ENCODE measurements at regions not wholly inside any gene's neighbourhood (a gene's known extent, or its start where the extent isn't known, plus 50 kb on each side); places are given as distances from the start of the nearest gene placed in this dataset.

DNA sequence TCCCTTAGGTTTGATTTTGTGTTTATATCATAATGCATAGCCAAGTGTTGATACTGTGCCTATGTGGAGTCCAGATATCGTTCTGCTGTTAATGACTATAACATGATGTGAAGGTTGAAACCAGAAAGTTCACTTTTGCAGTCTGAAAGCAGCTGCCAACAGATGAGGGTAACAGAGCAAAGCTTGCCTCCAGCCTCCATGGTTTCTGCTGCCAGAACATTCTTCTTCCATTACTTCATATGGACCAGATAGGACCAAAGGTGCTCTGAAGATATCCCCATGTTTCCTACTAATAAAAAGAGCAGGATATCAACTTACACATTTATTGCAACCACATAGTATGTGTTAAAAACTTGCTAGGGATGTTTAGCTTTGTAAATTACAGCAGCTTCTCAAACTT is 394.1 kb downstream of the SPRY1 start:
- H3K4me1 Mint-ChIP-seq = no peaks in the 10 kb centered on the region
- H3K27ac Mint-ChIP-seq = no peak overlapping the region
- DNase-seq = no peak
- no peak overlapping the region for H3K4me3 Mint-ChIP-seq
- no peaks in the 10 kb centered on the region for H3K36me3 Mint-ChIP-seq
- no peaks in the 10 kb centered on the region for H3K9me3 Mint-ChIP-seq
- no peaks in the 10 kb centered on the region for H3K27me3 Mint-ChIP-seq

DNA sequence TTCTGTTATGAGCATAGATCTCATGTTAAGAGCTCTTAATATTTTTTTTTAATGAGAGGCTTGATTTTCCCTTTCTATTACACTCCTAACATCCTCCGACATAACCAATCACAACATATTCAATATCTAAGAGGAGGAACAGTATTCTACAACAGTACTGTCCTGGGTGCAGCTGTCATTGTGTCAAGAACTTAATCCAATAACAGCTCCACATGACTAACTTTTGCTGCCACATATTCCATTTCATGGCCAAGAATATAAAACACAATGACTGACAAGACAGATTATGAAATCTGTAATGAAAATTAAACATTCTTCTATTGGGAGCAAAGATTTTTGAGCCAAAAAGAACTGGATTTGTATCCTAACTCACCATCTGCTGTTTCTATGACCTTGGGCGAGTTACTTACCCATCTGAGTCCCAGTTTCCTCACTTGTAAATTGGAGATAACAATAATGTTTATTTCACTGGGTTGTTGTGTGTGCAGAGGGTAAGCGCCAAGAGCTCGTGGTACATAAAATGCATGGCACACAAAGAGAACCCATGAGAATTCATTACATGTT is 405.6 kb downstream of the SPRY1 start:
- DNase-seq = no peak
- H3K4me3 Mint-ChIP-seq = no peak overlapping the region

DNA sequence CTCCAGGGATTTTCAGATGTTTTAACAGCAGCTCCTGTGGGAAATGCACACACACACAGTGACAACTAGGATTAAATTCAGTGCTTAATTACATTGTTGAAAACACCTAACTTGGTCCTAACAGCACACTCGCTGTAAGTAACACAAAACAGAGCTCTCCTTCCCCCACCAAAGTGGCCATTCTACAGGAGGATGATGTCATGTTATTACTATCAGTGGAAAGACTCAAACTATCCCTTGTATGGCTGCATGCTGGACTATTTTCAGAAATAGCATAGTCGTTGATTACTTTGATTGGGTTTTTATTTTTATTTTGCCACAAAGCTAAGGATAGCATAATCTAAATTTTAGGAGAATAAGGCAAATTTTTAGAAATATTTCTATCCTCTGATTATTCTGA is 406.3 kb downstream of the SPRY1 start:
- Mint-ChIP-seq H3K27ac (no peak overlapping the region), H3K4me3 (no peak overlapping the region), H3K9me3 (peaks cover 12% of the 10 kb centered on the region), H3K4me1 (no peaks in the 10 kb centered on the region), H3K27me3 (peaks cover 12% of the 10 kb centered on the region), H3K36me3 (no peaks in the 10 kb centered on the region)
- no peak for DNase-seq

More for the DNA sequence above, 405.6 kb downstream of the SPRY1 start:
- H3K36me3 Mint-ChIP-seq = no peaks in the 10 kb centered on the region
- no peak overlapping the region for H3K27ac Mint-ChIP-seq
- H3K9me3 Mint-ChIP-seq = peaks cover 16% of the 10 kb centered on the region
- peaks cover 12% of the 10 kb centered on the region for H3K27me3 Mint-ChIP-seq
- no peaks in the 10 kb centered on the region for H3K4me1 Mint-ChIP-seq

DNA sequence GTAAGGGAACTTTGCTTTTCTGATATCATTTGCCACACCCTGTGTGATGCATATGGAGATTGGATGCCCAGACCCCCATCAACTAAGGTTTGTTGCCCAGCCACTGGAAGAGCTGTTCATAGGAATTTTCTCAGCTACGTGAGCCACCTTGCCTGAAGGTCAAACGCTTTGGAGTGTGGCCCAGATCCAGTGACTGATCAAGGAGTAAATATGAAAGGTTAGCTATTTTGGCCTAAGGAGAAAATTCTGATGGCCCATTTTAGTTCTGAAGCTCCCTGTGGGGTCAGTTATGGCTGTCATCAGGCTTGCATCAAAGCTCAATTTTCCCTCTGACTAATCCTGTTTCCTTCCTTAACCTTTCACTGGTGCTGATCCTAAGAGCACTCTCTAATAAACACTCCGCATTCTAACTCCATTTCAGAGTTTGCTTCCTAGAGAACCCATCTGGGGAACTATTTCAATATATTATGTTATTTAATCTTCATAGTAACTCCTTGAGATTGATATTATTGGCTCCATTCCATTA is 407.7 kb downstream of the SPRY1 start:
- no peak overlapping the region for H3K27ac Mint-ChIP-seq
- DNase-seq = no peak
- no peaks in the 10 kb centered on the region for H3K36me3 Mint-ChIP-seq
- no peak overlapping the region for H3K4me3 Mint-ChIP-seq
- H3K9me3 Mint-ChIP-seq = no peaks in the 10 kb centered on the region
- no peaks in the 10 kb centered on the region for H3K4me1 Mint-ChIP-seq
- peaks cover 12% of the 10 kb centered on the region for H3K27me3 Mint-ChIP-seq

DNA sequence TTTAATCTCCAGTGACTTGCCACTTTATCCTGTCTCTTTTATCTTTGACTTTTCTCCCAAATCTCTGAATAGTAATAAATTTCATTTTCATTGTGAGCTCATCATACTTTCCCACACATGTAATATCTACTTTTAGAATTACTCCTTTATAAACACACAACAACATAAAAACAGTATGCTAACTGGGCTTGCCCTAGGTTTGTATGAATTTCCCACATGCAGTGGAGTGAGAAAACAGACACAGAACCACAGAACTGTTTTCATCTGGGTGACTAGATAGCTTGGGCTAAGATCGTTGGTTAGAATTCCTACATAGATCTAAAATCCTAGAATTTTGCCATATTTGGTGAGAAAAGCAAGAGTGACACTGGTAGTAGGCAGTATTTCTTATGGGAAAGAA is 409.5 kb downstream of the SPRY1 start:
- H3K27me3 Mint-ChIP-seq = peaks cover 15% of the 10 kb centered on the region
- H3K27ac Mint-ChIP-seq = no peak overlapping the region
- no peak for DNase-seq
- no peak overlapping the region for H3K4me3 Mint-ChIP-seq
- no peaks in the 10 kb centered on the region for H3K9me3 Mint-ChIP-seq
- H3K4me1 Mint-ChIP-seq = no peaks in the 10 kb centered on the region
- H3K36me3 Mint-ChIP-seq = no peaks in the 10 kb centered on the region

DNA sequence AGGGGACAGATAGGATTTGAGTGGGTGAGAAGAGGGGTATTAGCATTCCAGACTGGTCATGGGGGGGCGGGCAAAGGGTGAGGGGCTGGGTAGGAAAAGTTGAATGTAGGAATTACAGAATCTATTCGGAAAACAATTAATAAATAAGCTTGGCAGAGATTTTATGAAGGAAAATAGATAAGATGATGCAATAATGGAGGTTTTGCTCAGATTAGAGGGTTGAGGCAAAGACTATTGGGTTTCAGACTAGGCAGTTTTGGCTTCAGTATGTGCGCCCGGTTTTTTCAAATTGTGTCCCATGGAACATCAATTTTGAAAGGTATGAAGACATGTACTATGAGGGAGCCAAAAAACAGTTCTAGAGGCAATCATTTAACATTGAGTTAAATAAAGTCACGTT is 410.6 kb downstream of the SPRY1 start:
- H3K27ac Mint-ChIP-seq = no peak overlapping the region
- H3K4me3 Mint-ChIP-seq = no peak overlapping the region
- no peaks in the 10 kb centered on the region for H3K9me3 Mint-ChIP-seq

DNA sequence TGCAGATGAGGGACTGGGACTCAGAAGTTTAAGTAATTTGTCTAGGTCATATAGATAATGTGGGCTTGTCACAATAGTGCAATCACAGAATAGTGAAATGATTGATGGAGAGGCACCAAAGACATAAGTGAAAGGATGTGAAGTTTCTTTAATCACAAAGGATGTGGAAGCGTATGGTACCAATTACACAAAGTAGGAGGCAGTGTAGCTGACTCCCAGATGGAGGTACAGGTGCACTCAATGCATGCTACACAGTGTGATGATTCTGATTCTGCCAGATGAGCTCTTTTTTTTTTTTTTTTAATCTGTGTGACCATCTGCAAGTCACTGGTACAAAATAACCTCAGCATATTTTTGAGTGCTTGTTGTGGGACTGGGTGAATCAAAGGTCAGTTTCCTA is 411.3 kb downstream of the SPRY1 start:
- no peak overlapping the region for H3K27ac Mint-ChIP-seq
- no peak overlapping the region for H3K4me3 Mint-ChIP-seq
- no peaks in the 10 kb centered on the region for H3K36me3 Mint-ChIP-seq
- H3K9me3 Mint-ChIP-seq = no peaks in the 10 kb centered on the region
- H3K4me1 Mint-ChIP-seq = peaks cover 2% of the 10 kb centered on the region
- peaks cover 4% of the 10 kb centered on the region for H3K27me3 Mint-ChIP-seq
- DNase-seq = no peak

More for the DNA sequence above, 410.6 kb downstream of the SPRY1 start:
- H3K36me3 Mint-ChIP-seq = no peaks in the 10 kb centered on the region
- H3K27me3 Mint-ChIP-seq = peaks cover 9% of the 10 kb centered on the region
- DNase-seq = no peak
- H3K4me1 Mint-ChIP-seq = peaks cover 2% of the 10 kb centered on the region

DNA sequence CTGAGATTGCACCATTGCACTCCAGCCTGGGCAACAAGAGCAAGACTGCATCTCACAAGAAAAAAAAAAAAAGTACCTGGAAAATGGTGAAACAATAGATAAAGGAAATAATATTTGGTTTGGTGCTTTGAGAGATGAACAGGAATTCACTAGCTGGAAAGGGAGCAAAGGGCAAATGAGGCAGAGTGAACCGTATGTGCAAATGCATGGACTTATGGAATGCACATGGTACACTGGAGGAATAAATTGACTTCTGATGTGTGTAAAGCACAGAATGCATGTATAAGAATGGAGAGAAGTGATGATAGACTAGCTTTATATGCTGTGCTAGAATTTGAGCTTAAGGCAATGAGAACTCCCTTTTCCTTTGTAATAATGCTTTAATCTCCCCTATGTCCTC is 413.3 kb downstream of the SPRY1 start:
- no peak for DNase-seq
- H3K36me3 Mint-ChIP-seq = no peaks in the 10 kb centered on the region
- no peak overlapping the region for H3K4me3 Mint-ChIP-seq
- no peak overlapping the region for H3K27ac Mint-ChIP-seq
- peaks cover 2% of the 10 kb centered on the region for H3K4me1 Mint-ChIP-seq
- no peaks in the 10 kb centered on the region for H3K9me3 Mint-ChIP-seq
- peaks cover 3% of the 10 kb centered on the region for H3K27me3 Mint-ChIP-seq

DNA sequence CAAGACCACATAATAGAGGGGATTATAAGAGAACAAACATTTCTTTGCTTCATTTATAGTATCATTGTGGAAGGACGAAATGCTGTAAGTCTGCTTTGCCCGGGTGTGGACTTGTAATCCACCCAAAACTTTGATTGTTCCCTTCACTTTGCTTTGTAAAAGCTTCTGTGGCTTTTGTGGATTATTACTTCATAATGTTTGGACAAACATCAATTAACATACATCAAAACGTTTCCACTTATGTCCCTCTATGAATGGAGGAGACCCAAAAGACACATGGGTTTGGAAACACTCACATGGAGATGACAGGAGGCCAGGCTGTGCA is 415.4 kb downstream of the SPRY1 start:
- Mint-ChIP-seq H3K36me3 (no peaks in the 10 kb centered on the region), H3K4me3 (no peak overlapping the region), H3K27ac (no peak overlapping the region), H3K9me3 (no peaks in the 10 kb centered on the region), H3K4me1 (peaks cover 2% of the 10 kb centered on the region), H3K27me3 (peaks cover 3% of the 10 kb centered on the region)
- no peak for DNase-seq

DNA sequence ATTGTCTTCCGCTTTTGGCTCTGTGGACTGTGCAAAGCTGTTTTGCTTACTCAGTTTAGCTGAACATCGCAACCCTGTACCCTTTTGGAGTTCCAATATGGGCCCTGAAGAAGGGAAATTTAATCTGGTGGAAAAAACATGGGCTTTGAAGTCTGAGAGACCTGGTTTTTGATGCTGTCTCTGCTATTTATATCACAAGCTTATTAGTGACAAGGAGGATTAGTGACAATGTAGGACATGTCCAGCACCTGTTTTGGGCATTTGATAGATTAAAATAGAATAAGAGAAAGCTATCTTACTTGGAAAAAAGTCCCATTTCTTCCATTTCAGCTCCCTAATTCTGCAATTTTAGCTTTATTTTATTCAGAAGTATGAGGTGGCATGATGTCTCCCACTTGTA is 417.3 kb downstream of the SPRY1 start:
- Mint-ChIP-seq H3K4me1 (peaks cover 2% of the 10 kb centered on the region), H3K36me3 (no peaks in the 10 kb centered on the region), H3K4me3 (no peak overlapping the region), H3K9me3 (no peaks in the 10 kb centered on the region), H3K27me3 (peaks cover 8% of the 10 kb centered on the region), H3K27ac (no peak overlapping the region)
- no peak for DNase-seq

DNA sequence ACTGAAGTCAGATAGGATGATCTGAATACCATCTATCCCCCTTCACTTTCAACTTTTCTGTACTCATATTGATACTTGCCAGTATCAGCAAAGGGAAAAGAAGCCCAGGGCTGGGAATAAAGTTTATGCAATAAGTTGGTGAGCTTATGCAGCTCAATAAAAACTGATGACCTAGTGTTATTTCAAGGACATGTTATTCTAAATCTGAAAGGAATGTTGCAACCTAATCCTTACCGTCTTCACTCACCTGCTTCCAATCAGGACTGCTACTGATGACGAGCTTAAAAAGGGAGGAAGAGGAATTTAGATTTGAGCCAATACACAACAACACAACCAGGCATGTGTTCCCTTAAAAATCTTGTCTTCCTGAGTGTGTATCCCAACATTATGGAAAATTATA is 419.9 kb downstream of the SPRY1 start:
- no peak overlapping the region for H3K4me3 Mint-ChIP-seq
- H3K4me1 Mint-ChIP-seq = peaks cover 2% of the 10 kb centered on the region
- no peak overlapping the region for H3K27ac Mint-ChIP-seq
- H3K27me3 Mint-ChIP-seq = peaks cover 8% of the 10 kb centered on the region
- H3K9me3 Mint-ChIP-seq = no peaks in the 10 kb centered on the region
- H3K36me3 Mint-ChIP-seq = no peaks in the 10 kb centered on the region
- DNase-seq = no peak

DNA sequence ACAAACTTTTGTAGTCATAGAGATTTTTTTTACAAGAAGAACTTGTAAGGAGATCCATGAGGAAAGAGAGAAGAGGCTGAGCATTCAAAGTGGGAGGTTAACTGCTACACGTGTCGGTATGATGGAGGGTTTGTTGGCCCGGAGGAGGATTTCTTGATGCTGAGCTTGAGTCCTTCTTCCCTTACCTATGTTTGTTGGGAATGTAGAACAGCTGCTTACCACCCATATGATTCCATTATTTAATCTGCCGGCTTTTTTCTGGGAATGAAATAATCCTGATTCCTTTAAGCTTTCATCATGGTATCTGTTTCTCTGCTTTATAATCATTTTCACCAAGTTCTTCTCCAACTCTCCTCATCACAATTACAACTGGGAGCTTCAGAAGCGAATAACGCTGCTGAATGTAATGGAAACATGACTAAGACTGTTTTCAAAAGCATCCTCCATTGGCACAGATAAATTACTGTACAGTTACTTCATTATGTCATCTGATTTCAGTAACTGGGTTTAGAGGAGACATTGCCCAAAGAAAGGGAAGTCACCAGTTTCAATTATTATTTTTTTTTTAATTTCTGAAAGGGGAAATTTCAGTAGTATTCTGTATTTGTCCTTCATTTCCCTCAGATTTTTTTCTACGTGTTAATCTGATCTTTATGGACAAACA is 420.6 kb downstream of the SPRY1 start:
- no peaks in the 10 kb centered on the region for H3K36me3 Mint-ChIP-seq
- no peak for DNase-seq
- peaks cover 8% of the 10 kb centered on the region for H3K27me3 Mint-ChIP-seq
- H3K4me1 Mint-ChIP-seq = no peaks in the 10 kb centered on the region
- H3K4me3 Mint-ChIP-seq = no peak overlapping the region
- H3K9me3 Mint-ChIP-seq = no peaks in the 10 kb centered on the region
- H3K27ac Mint-ChIP-seq = no peak overlapping the region

DNA sequence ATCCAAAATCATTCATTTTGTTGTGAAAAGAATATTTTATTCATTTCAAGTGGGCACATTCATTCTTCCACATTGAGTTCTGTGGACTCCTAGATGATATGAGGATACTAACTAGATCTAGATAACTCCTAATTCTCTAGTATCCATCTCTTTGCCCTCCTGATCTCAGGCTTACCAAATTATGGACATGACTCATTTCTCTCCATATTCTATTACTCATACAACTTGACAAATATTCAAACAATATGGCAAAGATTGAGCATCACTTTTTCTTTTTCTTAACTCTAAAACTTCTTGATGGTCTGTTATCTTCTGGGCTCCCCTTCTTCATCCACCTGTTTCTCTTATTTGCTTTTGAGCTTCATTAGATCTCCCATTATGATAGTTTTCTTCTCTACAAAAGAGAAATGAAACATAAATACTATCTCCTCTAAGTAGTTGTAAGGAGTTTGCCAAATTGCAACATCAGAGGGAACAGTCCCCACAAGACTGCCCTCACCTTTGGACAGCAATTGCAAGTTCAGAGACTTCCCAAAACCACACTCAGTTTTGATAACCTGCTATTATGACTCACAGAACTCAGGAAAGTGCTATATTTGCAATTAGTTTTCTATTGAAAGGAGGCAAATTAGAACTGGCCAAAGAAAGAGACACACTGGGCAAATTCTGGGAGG is 422.9 kb downstream of the SPRY1 start:
- H3K4me3 Mint-ChIP-seq = no peak overlapping the region
- H3K27ac Mint-ChIP-seq = no peak overlapping the region
- no peaks in the 10 kb centered on the region for H3K36me3 Mint-ChIP-seq
- H3K27me3 Mint-ChIP-seq = peaks cover 8% of the 10 kb centered on the region
- no peak for DNase-seq
- H3K9me3 Mint-ChIP-seq = no peaks in the 10 kb centered on the region
- H3K4me1 Mint-ChIP-seq = no peaks in the 10 kb centered on the region

DNA sequence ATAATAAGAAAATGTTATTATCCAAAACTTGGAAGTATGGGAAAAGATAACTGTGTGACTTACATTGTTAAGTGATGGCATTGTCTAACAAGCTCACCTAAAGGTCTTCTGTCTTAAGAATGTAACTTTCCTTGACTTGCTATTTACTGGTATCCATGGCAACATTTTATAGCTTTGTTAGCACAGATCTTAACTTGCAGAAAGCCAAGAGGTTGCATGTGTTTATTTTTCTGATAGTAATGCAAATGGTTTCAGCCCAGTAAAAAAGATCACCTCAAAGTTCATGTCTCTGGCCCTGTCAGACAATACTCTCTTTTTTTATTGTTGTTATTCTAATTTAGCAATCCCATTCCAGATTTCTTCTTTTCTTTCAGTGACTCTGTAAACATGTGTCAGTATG is 425.3 kb downstream of the SPRY1 start:
- Mint-ChIP-seq H3K36me3 (no peaks in the 10 kb centered on the region), H3K9me3 (no peaks in the 10 kb centered on the region), H3K27ac (no peak overlapping the region)

DNA sequence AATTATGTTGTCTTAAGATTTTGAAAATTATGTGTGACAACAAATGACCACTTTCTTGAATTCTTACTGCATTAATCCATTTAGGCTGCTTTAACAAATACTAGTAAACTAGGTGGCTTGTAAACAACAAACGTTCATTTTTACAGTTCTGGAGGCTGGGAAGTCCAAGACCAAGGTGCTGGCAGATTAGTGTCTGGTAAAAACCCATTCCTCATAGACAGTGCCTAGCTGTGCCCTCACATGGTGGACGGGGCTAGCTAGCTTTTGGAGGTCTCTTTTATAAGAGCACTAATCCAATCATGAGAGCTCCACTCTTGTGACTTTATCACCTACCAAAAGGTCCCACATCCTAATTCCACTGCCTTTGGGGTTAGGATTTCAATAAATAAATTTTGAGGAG is 425.8 kb downstream of the SPRY1 start:
- no peak overlapping the region for H3K27ac Mint-ChIP-seq
- no peak for DNase-seq
- H3K36me3 Mint-ChIP-seq = no peaks in the 10 kb centered on the region
- no peak overlapping the region for H3K4me3 Mint-ChIP-seq
- H3K9me3 Mint-ChIP-seq = no peaks in the 10 kb centered on the region
- peaks cover 8% of the 10 kb centered on the region for H3K27me3 Mint-ChIP-seq
- no peaks in the 10 kb centered on the region for H3K4me1 Mint-ChIP-seq

More for the DNA sequence above, 425.3 kb downstream of the SPRY1 start:
- H3K4me3 Mint-ChIP-seq = no peak overlapping the region
- DNase-seq = no peak
- H3K4me1 Mint-ChIP-seq = no peaks in the 10 kb centered on the region
- peaks cover 8% of the 10 kb centered on the region for H3K27me3 Mint-ChIP-seq

DNA sequence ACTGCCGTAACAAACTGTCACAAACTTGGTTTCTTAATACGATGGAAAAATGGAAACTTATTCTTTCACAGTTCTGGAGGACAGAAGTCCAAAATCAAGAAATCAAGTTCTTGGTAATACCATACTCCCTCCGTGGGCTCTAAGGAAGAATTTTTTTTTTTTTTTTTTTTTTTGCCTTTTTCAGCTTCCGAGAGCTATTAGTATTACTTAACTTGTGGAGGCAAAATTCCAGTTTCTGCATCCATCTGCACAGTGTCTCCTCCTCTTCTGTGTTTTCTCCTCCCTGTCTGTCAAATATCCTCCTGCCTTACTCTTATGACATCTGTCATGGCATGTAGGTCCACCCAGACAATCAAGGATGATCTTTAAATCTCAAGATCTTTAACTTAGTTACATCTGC is 426.6 kb downstream of the SPRY1 start:
- H3K27ac Mint-ChIP-seq = no peak overlapping the region
- H3K27me3 Mint-ChIP-seq = peaks cover 8% of the 10 kb centered on the region
- no peaks in the 10 kb centered on the region for H3K4me1 Mint-ChIP-seq
- DNase-seq = no peak
- H3K36me3 Mint-ChIP-seq = no peaks in the 10 kb centered on the region
- H3K9me3 Mint-ChIP-seq = no peaks in the 10 kb centered on the region
- H3K4me3 Mint-ChIP-seq = no peak overlapping the region
